Muscle of leg (tissue), 3 donors: ENCODE measurements at regions not wholly inside any gene's neighbourhood (a gene's known extent, or its start where the extent isn't known, plus 50 kb on each side); places are given as distances from the start of the nearest gene placed in this dataset.
"Not testable (repeated sequence)": the region's sequence is repeated elsewhere in the genome, so short reads cannot be mapped to it uniquely, and the experiment has no call there.

ENCODE experiments used
- DNase-seq: peaks from one replicate; pipeline ENCODE4 v3.0.0; 2013
- H3K27ac ChIP-seq: one replicate; pipeline ENCODE4 v1.5.1; 2013; ENCODE audit warnings: mild to moderate bottlenecking, low read length, control low read depth
- H3K27me3 ChIP-seq: one replicate; pipeline ENCODE4 v1.6.1; 2013; ENCODE audit warnings: low read length; ENCODE audit not compliant: control insufficient read depth, insufficient read depth
- H3K36me3 ChIP-seq: one replicate; pipeline ENCODE4 v1.6.1; 2013; ENCODE audit warnings: low read length; ENCODE audit not compliant: control insufficient read depth, insufficient read depth
- H3K4me1 ChIP-seq: one replicate; pipeline ENCODE4 v1.6.1; 2013; ENCODE audit warnings: low read length; ENCODE audit not compliant: control insufficient read depth, insufficient read depth
- H3K4me3 ChIP-seq: one replicate; pipeline ENCODE4 v1.5.1; 2013; ENCODE audit warnings: low read length, control low read depth
- H3K9me3 ChIP-seq: replicated peaks from 2 replicates; pipeline ENCODE4 v1.6.1; 2013; ENCODE audit warnings: low read depth, low read length; ENCODE audit not compliant: control insufficient read depth
- WGBS: methylation state at CpG from one replicate; pipeline ENCODE4 v1.1.5; 2013; ENCODE audit warnings: missing lambda C conversion rate; ENCODE audit not compliant: insufficient coverage; 5-methylcytosine and 5-hydroxymethylcytosine counted together

- DNase-seq, H3K4me3 ChIP-seq, H3K9me3 ChIP-seq, H3K27ac ChIP-seq, H3K4me1 ChIP-seq, H3K36me3 ChIP-seq, H3K27me3 ChIP-seq: not testable (repeated sequence)
- 71% methylated on average over 13 of the region's 15 CpGs for WGBS
Measured at GRCh38 chr16:46387720-46388119, 233.5 kb downstream of the SHCBP1 start.

- not testable (repeated sequence) for H3K36me3 ChIP-seq, DNase-seq
Measured at GRCh38 chr16:46386805-46387620, 234.2 kb downstream of the SHCBP1 start.

GRCh38 chr16:46386110-46386771 lies 234.9 kb downstream of the SHCBP1 start:
- WGBS: 82% methylated on average over 15 of the region's 25 CpGs
- DNase-seq, H3K4me3 ChIP-seq: not testable (repeated sequence)

More at GRCh38 chr16:46386805-46387620, 234.2 kb downstream of the SHCBP1 start:
- not testable (repeated sequence) for H3K27me3 ChIP-seq, H3K9me3 ChIP-seq, H3K4me3 ChIP-seq, H3K4me1 ChIP-seq, H3K27ac ChIP-seq
- 75% methylated on average over 28 of the region's 28 CpGs for WGBS

GRCh38 chr16:46384285-46385061 lies 236.7 kb downstream of the SHCBP1 start:
- not testable (repeated sequence) for H3K27ac ChIP-seq, H3K4me1 ChIP-seq, H3K9me3 ChIP-seq, H3K27me3 ChIP-seq, H3K36me3 ChIP-seq, H3K4me3 ChIP-seq
- peak; percentile 27 for DNase-seq
- WGBS: 76% methylated on average over 32 of the region's 37 CpGs

More at GRCh38 chr16:46386110-46386771, 234.9 kb downstream of the SHCBP1 start:
- H3K27ac ChIP-seq, H3K4me1 ChIP-seq, H3K27me3 ChIP-seq, H3K9me3 ChIP-seq, H3K36me3 ChIP-seq: not testable (repeated sequence)

- DNase-seq: peak; percentile 1
Measured at GRCh38 chr16:46383581-46383980, 237.6 kb downstream of the SHCBP1 start.

GRCh38 chr16:46382791-46383541 lies 238.2 kb downstream of the SHCBP1 start:
- H3K27ac ChIP-seq, H3K36me3 ChIP-seq, H3K27me3 ChIP-seq, H3K4me3 ChIP-seq, H3K9me3 ChIP-seq, H3K4me1 ChIP-seq: not testable (repeated sequence)
- peak; percentile 36 for DNase-seq
- WGBS: 72% methylated on average over 14 of the region's 32 CpGs

More at GRCh38 chr16:46383581-46383980, 237.6 kb downstream of the SHCBP1 start:
- H3K9me3 ChIP-seq, H3K27ac ChIP-seq, H3K4me3 ChIP-seq, H3K4me1 ChIP-seq, H3K27me3 ChIP-seq, H3K36me3 ChIP-seq: not testable (repeated sequence)
- WGBS: 76% methylated on average over 12 of the region's 16 CpGs

GRCh38 chr16:46382079-46382478 lies 239.1 kb downstream of the SHCBP1 start:
- H3K4me3 ChIP-seq, H3K27ac ChIP-seq, DNase-seq, H3K4me1 ChIP-seq, H3K9me3 ChIP-seq, H3K27me3 ChIP-seq, H3K36me3 ChIP-seq: not testable (repeated sequence)
- 82% methylated on average over 15 of the region's 17 CpGs for WGBS

GRCh38 chr16:46381344-46381743 lies 239.8 kb downstream of the SHCBP1 start:
- not testable (repeated sequence) for H3K27ac ChIP-seq, H3K36me3 ChIP-seq, H3K4me1 ChIP-seq, H3K27me3 ChIP-seq, H3K4me3 ChIP-seq, H3K9me3 ChIP-seq
- DNase-seq: peak; percentile 7
- WGBS: 80% methylated on average over 16 of the region's 17 CpGs
